H9 (cell line): ENCODE measurements at regions not wholly inside any gene's neighbourhood (a gene's known extent, or its start where the extent isn't known, plus 50 kb on each side); places are given as distances from the start of the nearest gene placed in this dataset.

Experiments
- DNase-seq: peaks from one replicate; pipeline ENCODE4 v3.0.0-alpha.2; 2017
- H2AFZ ChIP-seq: one replicate; pipeline ENCODE4 v1.6.1; 2013; ENCODE audit warnings: mild to moderate bottlenecking, low read length, control low read depth, moderate library complexity
- H2AK5ac ChIP-seq: 2 replicates; pipeline ENCODE4 v1.6.1; 2013; ENCODE audit warnings: low read length, control low read depth, mixed read lengths; ENCODE audit not compliant: insufficient read length
- H2BK120ac ChIP-seq: one replicate; pipeline ENCODE4 v1.6.1; 2013; ENCODE audit warnings: low read depth, mild to moderate bottlenecking, low read length, control low read depth, inconsistent platforms; ENCODE audit not compliant: poor library complexity, severe bottlenecking
- H2BK12ac ChIP-seq: 2 replicates; pipeline ENCODE4 v1.6.1; 2013; ENCODE audit warnings: low read length, control low read depth, mixed read lengths, low read depth; ENCODE audit not compliant: insufficient read length
- H2BK15ac ChIP-seq: 2 replicates; pipeline ENCODE4 v1.6.1; 2013; ENCODE audit warnings: low read depth, low read length, control low read depth
- H2BK20ac ChIP-seq: one replicate; pipeline ENCODE4 v1.6.1; 2013; ENCODE audit warnings: low read depth, mild to moderate bottlenecking, low read length, control low read depth, inconsistent platforms; ENCODE audit not compliant: poor library complexity, severe bottlenecking
- H2BK5ac ChIP-seq: 2 replicates; pipeline ENCODE4 v1.6.1; 2013; ENCODE audit warnings: low read length, control low read depth, mixed read lengths; ENCODE audit not compliant: insufficient read length
- H3K14ac ChIP-seq: 2 replicates; pipeline ENCODE4 v1.6.1; 2013; ENCODE audit warnings: low read length, control low read depth; ENCODE audit not compliant: insufficient read depth
- H3K18ac ChIP-seq: 2 replicates; pipeline ENCODE4 v1.6.1; 2013; ENCODE audit warnings: low read depth, mild to moderate bottlenecking, mixed read lengths, low read length, control low read depth; ENCODE audit not compliant: insufficient read length
- H3K23ac ChIP-seq: 2 replicates; pipeline ENCODE4 v1.6.1; 2013; ENCODE audit warnings: low read length, control low read depth, mixed read lengths, low read depth; ENCODE audit not compliant: insufficient read length
- H3K23me2 ChIP-seq: 2 replicates; pipeline ENCODE4 v1.6.1; 2013; ENCODE audit warnings: low read depth, mild to moderate bottlenecking, mixed read lengths, low read length, control low read depth; ENCODE audit not compliant: insufficient read length, poor library complexity, severe bottlenecking
- H3K27ac ChIP-seq: 2 replicates; pipeline ENCODE4 v1.5.1; 2013; ENCODE audit warnings: low read length, control low read depth, mixed read lengths, low read depth; ENCODE audit not compliant: insufficient read length
- H3K27me3 ChIP-seq: 2 replicates; pipeline ENCODE4 v1.6.1; 2013; ENCODE audit warnings: low read length, control low read depth, inconsistent platforms; ENCODE audit not compliant: insufficient read depth
- H3K4ac ChIP-seq: 2 replicates; pipeline ENCODE4 v1.6.1; 2013; ENCODE audit warnings: low read depth, mild to moderate bottlenecking, control low read depth, inconsistent platforms, low read length, moderate library complexity
- H3K4me1 ChIP-seq: 2 replicates; pipeline ENCODE4 v1.6.1; 2013; ENCODE audit warnings: low read length, control low read depth, inconsistent platforms; ENCODE audit not compliant: insufficient read depth
- H3K4me2 ChIP-seq: 2 replicates; pipeline ENCODE4 v1.6.1; 2013; ENCODE audit warnings: low read length, control low read depth, mixed read lengths; ENCODE audit not compliant: insufficient read length, insufficient read depth
- H3K56ac ChIP-seq: 2 replicates; pipeline ENCODE4 v1.6.1; 2013; ENCODE audit warnings: low read depth, mild to moderate bottlenecking, mixed read lengths, low read length, control low read depth; ENCODE audit not compliant: insufficient read length
- H3K79me1 ChIP-seq: 2 replicates; pipeline ENCODE4 v1.6.1; 2013; ENCODE audit warnings: low read depth, mild to moderate bottlenecking, moderate library complexity, low read length, control low read depth, inconsistent platforms; ENCODE audit not compliant: insufficient read depth, poor library complexity, severe bottlenecking
- H3K79me2 ChIP-seq: 2 replicates; pipeline ENCODE4 v1.6.1; 2013; ENCODE audit warnings: low read length, control low read depth, inconsistent platforms; ENCODE audit not compliant: insufficient read depth
- H3K9ac ChIP-seq: 2 replicates; pipeline ENCODE4 v1.6.1; 2013; ENCODE audit warnings: low read length, control low read depth, mixed read lengths; ENCODE audit not compliant: insufficient read length; ENCODE audit errors: extremely low read depth
- H3K9me3 ChIP-seq: one replicate; pipeline ENCODE4 v1.6.1; 2013; ENCODE audit warnings: low read depth, low read length, inconsistent platforms; ENCODE audit not compliant: control insufficient read depth
- H3T11ph ChIP-seq: one replicate; pipeline ENCODE4 v1.6.1; 2013; ENCODE audit warnings: mild to moderate bottlenecking, low read length, control low read depth, inconsistent platforms
- H4K20me1 ChIP-seq: one replicate; pipeline ENCODE4 v1.6.1; 2013; ENCODE audit not compliant: control insufficient read depth, insufficient read length, insufficient read depth
- H4K5ac ChIP-seq: 2 replicates; pipeline ENCODE4 v1.6.1; 2013; ENCODE audit warnings: low read depth, mild to moderate bottlenecking, mixed read lengths, low read length, control low read depth; ENCODE audit not compliant: insufficient read length
- H4K8ac ChIP-seq: replicated peaks from 2 replicates; pipeline ENCODE4 v1.6.1; 2013; ENCODE audit warnings: low read length, control low read depth, mixed read lengths, low read depth; ENCODE audit not compliant: insufficient read length
- H4K91ac ChIP-seq: 2 replicates; pipeline ENCODE4 v1.6.1; 2013; ENCODE audit warnings: low read depth, mild to moderate bottlenecking, moderate library complexity, mixed read lengths, low read length, control low read depth; ENCODE audit not compliant: insufficient read length
- H3K27ac Mint-ChIP-seq, 3 experiments: 2 replicates in 2 of 3; 3 replicates in 1 of 3; pipeline ENCODE4 v1.8.0; 2020 to 2021; ENCODE audit warnings: mixed read lengths in 3 of 3, mild to moderate bottlenecking in 1 of 3, moderate library complexity in 1 of 3
- H3K27me3 Mint-ChIP-seq: 2 replicates; pipeline ENCODE4 v1.8.0; 2021; ENCODE audit warnings: low read depth, mild to moderate bottlenecking, moderate library complexity, mixed read lengths
- H3K36me3 Mint-ChIP-seq, 3 experiments: 2 replicates in 2 of 3; 3 replicates in 1 of 3; pipeline ENCODE4 v1.8.0; 2020 to 2021; ENCODE audit warnings: low read depth in 3 of 3, mixed read lengths in 3 of 3; ENCODE audit not compliant: insufficient read depth in 1 of 3
- H3K4me1 Mint-ChIP-seq, 2 experiments: 2 replicates each; pipeline ENCODE4 v1.8.0; 2020; ENCODE audit warnings: mixed read lengths in 2 of 2
- H3K4me3 Mint-ChIP-seq, 2 experiments: 2 replicates in 1 of 2; 3 replicates in 1 of 2; pipeline ENCODE4 v1.8.0; 2020 to 2021; ENCODE audit warnings: mild to moderate bottlenecking in 2 of 2, mixed read lengths in 2 of 2, moderate library complexity in 1 of 2
- H3K9me3 Mint-ChIP-seq, 2 experiments: 2 replicates in 1 of 2; 3 replicates in 1 of 2; pipeline ENCODE4 v1.8.0; 2020; ENCODE audit warnings: mild to moderate bottlenecking in 2 of 2, mixed read lengths in 2 of 2, moderate library complexity in 1 of 2
- CTCF ChIP-seq: fragments of 200-600 bp; sonication (generic); conservative IDR thresholded peaks from 3 replicates; pipeline ENCODE4 v1.8.0; 2021; ENCODE audit warnings: antibody characterized with exemption, mild to moderate bottlenecking
- WGBS: extraction: QIAGEN DNeasy Blood & Tissue Kit; methylation state at CpG from one replicate; pipeline ENCODE4 v1.1.7; 2013; ENCODE audit warnings: missing lambda C conversion rate, low lambda C conversion rate, mixed read lengths; ENCODE audit not compliant: insufficient read length; ENCODE audit errors: extremely low coverage; 5-methylcytosine and 5-hydroxymethylcytosine counted together

- Histone ChIP-seq H3K4me1 (no peaks in the 10 kb centered on the region), H2BK5ac (no peak overlapping the region), H3K9me3 (no peaks in the 10 kb centered on the region), H2AK5ac (no peak overlapping the region), H3K4ac (no peak overlapping the region), H4K8ac (no peak overlapping the region), H4K20me1 (no peaks in the 10 kb centered on the region), H3K4me2 (no peak overlapping the region), H3K79me2 (no peaks in the 10 kb centered on the region), H2AFZ (no peak overlapping the region), H2BK120ac (no peak overlapping the region), H3K79me1 (no peaks in the 10 kb centered on the region), H3K14ac (no peak overlapping the region), H3K56ac (no peak overlapping the region), H4K5ac (no peak overlapping the region), H3K18ac (no peak overlapping the region), H2BK15ac (no peak overlapping the region), H3K27me3 (no peaks in the 10 kb centered on the region), H3K23ac (no peak overlapping the region), H4K91ac (no peak overlapping the region), H3K27ac (no peak overlapping the region), H3K9ac (no peak overlapping the region), H2BK20ac (no peak overlapping the region), H3T11ph (no peak overlapping the region), H3K23me2 (no peaks in the 10 kb centered on the region), H2BK12ac (no peak overlapping the region)
- TF ChIP-seq CTCF = no peak
- Mint-ChIP-seq H3K4me1 (no peaks in the 10 kb centered on the region), H3K4me3 (no peak overlapping the region), H3K27me3 (no peaks in the 10 kb centered on the region), H3K27ac (no peak overlapping the region), H3K9me3 (no peaks in the 10 kb centered on the region), H3K36me3 (no peaks in the 10 kb centered on the region)
- DNase-seq = no peak
- WGBS = no CpG with 5 or more reads among the region's 1 CpG
These were observed 105.0 kb upstream of the ITGA4 start for GRCh38 chr2:181352158-181352557.
